Suprapubic skin (tissue), 4 donors: ENCODE measurements at regions not wholly inside any gene's neighbourhood (a gene's known extent, or its start where the extent isn't known, plus 50 kb on each side); places are given as distances from the start of the nearest gene placed in this dataset.

ENCODE experiments used
- DNase-seq, 2 donors: peaks; one replicate each; pipeline ENCODE4 v3.0.0-alpha.2; 2019; ENCODE audit warnings: low spot score in 2 of 2
- H3K27ac ChIP-seq: fragments of 200-600 bp; sonication (generic); one replicate; pipeline ENCODE4 v1.5.1; 2019
- H3K27me3 ChIP-seq: fragments of 200-600 bp; sonication (generic); one replicate; pipeline ENCODE4 v1.5.1; 2019
- H3K36me3 ChIP-seq: fragments of 200-600 bp; sonication (generic); one replicate; pipeline ENCODE4 v1.5.1; 2019
- H3K4me1 ChIP-seq: fragments of 200-600 bp; sonication (generic); one replicate; pipeline ENCODE4 v1.5.1; 2019
- H3K4me3 ChIP-seq: fragments of 200-600 bp; sonication (generic); one replicate; pipeline ENCODE4 v1.5.1; 2019; ENCODE audit warnings: mild to moderate bottlenecking
- H3K9me3 ChIP-seq: fragments of 200-600 bp; sonication (generic); one replicate; pipeline ENCODE4 v1.5.1; 2019
- EP300 ChIP-seq: sonication (generic); formaldehyde crosslinking; IDR thresholded peaks from one replicate; pipeline ENCODE4 v1.6.1; 2017; ENCODE audit warnings: antibody characterized with exemption
- POLR2A ChIP-seq, 2 donors: fragments of 450-650 bp; IDR thresholded peaks; one replicate each; pipeline ENCODE4 v1.6.1; 2017; ENCODE audit warnings: antibody characterized with exemption in 2 of 2, mild to moderate bottlenecking in 2 of 2, moderate library complexity in 2 of 2
- POLR2AphosphoS5 ChIP-seq, 3 donors: sonication (generic); formaldehyde crosslinking; IDR thresholded peaks; one replicate each; pipeline ENCODE4 v1.6.1; 2017; ENCODE audit warnings: antibody characterized with exemption in 3 of 3
- WGBS: methylation state at CpG from one replicate; pipeline ENCODE4 v1.1.5; 2018; 5-methylcytosine and 5-hydroxymethylcytosine counted together
- TF ChIP-seq, protein P1 (sequence below), 2 donors: fragments of 200-600 bp in 1 of 2; fragments of 450-650 bp in 1 of 2; sonication (generic) in 1 of 2; IDR thresholded peaks; one replicate each; pipeline ENCODE4 v1.5.1; 2016 to 2019; ENCODE audit warnings: antibody characterized with exemption in 2 of 2, mild to moderate bottlenecking in 1 of 2, moderate library complexity in 1 of 2

DNA sequence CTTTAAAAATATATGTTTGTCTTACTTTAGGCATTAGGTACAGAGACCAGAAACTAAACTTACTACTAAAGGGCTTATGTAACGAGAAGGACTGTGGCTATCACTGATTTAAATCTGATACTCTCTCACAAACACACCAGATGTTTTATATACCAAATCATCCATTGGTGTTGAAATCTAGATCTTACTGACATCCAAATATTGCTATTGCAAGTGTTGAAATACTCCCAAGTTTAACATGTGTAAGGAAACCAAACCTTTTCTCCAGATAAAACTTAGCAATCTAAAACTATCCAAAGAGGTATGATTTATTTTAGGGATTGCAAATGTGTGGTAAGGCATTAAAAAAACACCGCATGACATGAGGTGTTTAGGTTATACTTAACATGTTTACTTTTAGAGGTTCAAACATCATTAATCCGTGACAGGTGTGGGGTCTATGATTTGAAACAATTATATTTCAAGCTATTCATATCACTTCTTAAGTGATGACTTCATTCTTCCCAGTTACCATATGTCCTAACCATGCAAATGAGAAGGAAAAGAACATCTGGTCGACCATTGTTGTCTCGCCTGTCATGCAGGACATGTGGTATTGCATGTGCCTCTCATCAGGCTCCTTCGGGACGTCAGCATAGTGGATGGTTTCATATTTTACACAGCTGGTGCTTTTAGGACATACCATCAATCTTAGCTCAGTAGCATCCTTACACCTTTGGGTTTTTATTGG, 168.3 kb upstream of the SPACA1 start:
- H3K4me3 ChIP-seq: no peak overlapping the region
- TF ChIP-seq POLR2A (IDR thresholded peaks at IDR 0.05) (no peak), POLR2AphosphoS5 (IDR thresholded peaks at IDR 0.05) (no peak)
- TF ChIP-seq, protein P1, sequence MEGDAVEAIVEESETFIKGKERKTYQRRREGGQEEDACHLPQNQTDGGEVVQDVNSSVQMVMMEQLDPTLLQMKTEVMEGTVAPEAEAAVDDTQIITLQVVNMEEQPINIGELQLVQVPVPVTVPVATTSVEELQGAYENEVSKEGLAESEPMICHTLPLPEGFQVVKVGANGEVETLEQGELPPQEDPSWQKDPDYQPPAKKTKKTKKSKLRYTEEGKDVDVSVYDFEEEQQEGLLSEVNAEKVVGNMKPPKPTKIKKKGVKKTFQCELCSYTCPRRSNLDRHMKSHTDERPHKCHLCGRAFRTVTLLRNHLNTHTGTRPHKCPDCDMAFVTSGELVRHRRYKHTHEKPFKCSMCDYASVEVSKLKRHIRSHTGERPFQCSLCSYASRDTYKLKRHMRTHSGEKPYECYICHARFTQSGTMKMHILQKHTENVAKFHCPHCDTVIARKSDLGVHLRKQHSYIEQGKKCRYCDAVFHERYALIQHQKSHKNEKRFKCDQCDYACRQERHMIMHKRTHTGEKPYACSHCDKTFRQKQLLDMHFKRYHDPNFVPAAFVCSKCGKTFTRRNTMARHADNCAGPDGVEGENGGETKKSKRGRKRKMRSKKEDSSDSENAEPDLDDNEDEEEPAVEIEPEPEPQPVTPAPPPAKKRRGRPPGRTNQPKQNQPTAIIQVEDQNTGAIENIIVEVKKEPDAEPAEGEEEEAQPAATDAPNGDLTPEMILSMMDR (IDR thresholded peaks at IDR 0.05): no peak
- H3K4me1 ChIP-seq: no peaks in the 10 kb centered on the region
- no peak for DNase-seq
- no peaks in the 10 kb centered on the region for H3K9me3 ChIP-seq
- no peaks in the 10 kb centered on the region for H3K36me3 ChIP-seq
- no peaks in the 10 kb centered on the region for H3K27me3 ChIP-seq
- H3K27ac ChIP-seq: no peak overlapping the region
- WGBS: 66% methylated on average over 7 of the region's 7 CpGs

GRCh38 chr6:87875781-87876180, 171.9 kb upstream of the SPACA1 start:
- DNase-seq: no peak
- no peaks in the 10 kb centered on the region for H3K36me3 ChIP-seq
- H3K4me1 ChIP-seq: no peaks in the 10 kb centered on the region
- no peak overlapping the region for H3K27ac ChIP-seq
- 66% methylated on average over 1 of the region's 1 CpG for WGBS
- no peak overlapping the region for H3K4me3 ChIP-seq
- TF ChIP-seq, protein P1 (IDR thresholded peaks at IDR 0.05): no peak
- TF ChIP-seq POLR2AphosphoS5 (IDR thresholded peaks at IDR 0.05) (no peak), POLR2A (IDR thresholded peaks at IDR 0.05) (no peak), EP300 (no peak)
- peaks cover 2% of the 10 kb centered on the region for H3K27me3 ChIP-seq
- H3K9me3 ChIP-seq: no peaks in the 10 kb centered on the region

DNA sequence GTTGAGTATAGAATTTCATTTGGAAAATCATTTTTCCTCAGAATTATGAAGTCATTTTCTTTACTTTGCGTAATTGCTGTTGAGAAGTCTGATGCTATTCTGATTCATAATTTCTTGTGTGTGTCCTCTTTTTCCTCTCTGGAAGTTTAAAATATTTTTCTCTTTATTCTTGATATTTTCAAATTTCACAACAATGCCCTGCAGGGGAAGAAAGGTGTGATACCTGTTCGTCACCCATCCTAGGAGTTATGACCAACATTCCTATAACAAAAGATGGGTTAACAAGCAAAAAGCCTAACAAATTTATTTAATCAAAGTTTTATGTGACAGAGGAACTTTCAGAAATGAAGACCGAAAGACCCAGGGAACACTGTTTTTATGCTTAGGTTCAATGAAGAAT, 171.5 kb upstream of the AKIRIN2 start:
- WGBS: 85% methylated on average over 3 of the region's 3 CpGs
- no peak overlapping the region for H3K27ac ChIP-seq
- H3K4me1 ChIP-seq: no peaks in the 10 kb centered on the region
- H3K4me3 ChIP-seq: no peak overlapping the region
- H3K27me3 ChIP-seq: peaks cover 2% of the 10 kb centered on the region
- H3K36me3 ChIP-seq: no peaks in the 10 kb centered on the region
- DNase-seq: no peak
- no peaks in the 10 kb centered on the region for H3K9me3 ChIP-seq
- TF ChIP-seq POLR2A (IDR thresholded peaks at IDR 0.05) (no peak), POLR2AphosphoS5 (IDR thresholded peaks at IDR 0.05) (no peak), EP300 (no peak)
- TF ChIP-seq, protein P1 (IDR thresholded peaks at IDR 0.05): no peak

DNA sequence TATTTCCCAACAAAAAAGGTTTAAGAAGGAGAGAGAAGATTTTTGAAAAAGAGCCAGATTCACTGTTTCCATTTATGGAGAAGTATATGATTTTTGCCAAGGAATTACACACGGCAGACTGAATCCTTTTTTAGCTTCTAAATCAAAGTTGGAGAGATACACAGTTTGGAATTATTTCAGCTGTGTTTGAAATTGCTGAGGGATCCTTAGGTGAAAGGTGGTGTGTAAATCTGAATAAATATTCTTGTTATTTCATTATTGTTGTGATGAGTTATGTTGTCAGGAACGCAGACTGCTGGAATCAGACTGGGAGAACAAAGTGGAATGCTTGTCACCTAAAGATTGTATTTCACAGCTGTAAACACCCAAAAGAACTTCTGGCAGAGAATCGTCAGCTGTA, 168.5 kb upstream of the AKIRIN2 start:
- no peak overlapping the region for H3K27ac ChIP-seq
- no peaks in the 10 kb centered on the region for H3K36me3 ChIP-seq
- no peak for DNase-seq
- H3K9me3 ChIP-seq: no peaks in the 10 kb centered on the region
- H3K4me3 ChIP-seq: no peak overlapping the region
- no peaks in the 10 kb centered on the region for H3K4me1 ChIP-seq
- TF ChIP-seq POLR2AphosphoS5 (IDR thresholded peaks at IDR 0.05) (no peak), POLR2A (IDR thresholded peaks at IDR 0.05) (no peak), EP300 (no peak)
- TF ChIP-seq, protein P1 (IDR thresholded peaks at IDR 0.05): no peak
- WGBS: 27% methylated on average over 3 of the region's 3 CpGs
- H3K27me3 ChIP-seq: peaks cover 2% of the 10 kb centered on the region

- Histone ChIP-seq H3K36me3 (no peaks in the 10 kb centered on the region), H3K9me3 (no peaks in the 10 kb centered on the region), H3K4me1 (no peaks in the 10 kb centered on the region), H3K27ac (no peak overlapping the region), H3K27me3 (peaks cover 2% of the 10 kb centered on the region), H3K4me3 (no peak overlapping the region)
- no peak for TF ChIP-seq POLR2A (IDR thresholded peaks at IDR 0.05)
- TF ChIP-seq, protein P1 (IDR thresholded peaks at IDR 0.05): no peak
- TF ChIP-seq POLR2AphosphoS5 (IDR thresholded peaks at IDR 0.05): no peak
- TF ChIP-seq EP300: no peak
- 90% methylated on average over 7 of the region's 7 CpGs for WGBS
- DNase-seq: no peak
Observed at GRCh38 chr6:87869064-87869905, 167.3 kb upstream of the AKIRIN2 start.
